Fibroblast of the aortic adventitia (primary cell): ENCODE measurements at regions not wholly inside any gene's neighbourhood (a gene's known extent, or its start where the extent isn't known, plus 50 kb on each side); places are given as distances from the start of the nearest gene placed in this dataset.
A peak's percentile ranks its signal among the peaks of the same experiment; 100 is the strongest.

Experiments
- DNase-seq: peaks from one replicate; pipeline ENCODE4 v3.0.0-alpha.2; 2010; ENCODE audit warnings: low read depth
- H3K4me3 ChIP-seq: 2 replicates; pipeline ENCODE4 v1.5.1; 2011; ENCODE audit warnings: low read depth, mild to moderate bottlenecking, control low read depth, low read length, moderate library complexity
- CTCF ChIP-seq: IDR thresholded peaks from 2 replicates; pipeline ENCODE4 v1.5.1; 2011; ENCODE audit warnings: mild to moderate bottlenecking, low read length, control low read depth, inconsistent platforms; ENCODE audit not compliant: insufficient read depth

- no peak for TF ChIP-seq CTCF
- no peak for DNase-seq
- no peak overlapping the region for H3K4me3 ChIP-seq
Measured at GRCh38 chr3:66761093-66761780, 236.9 kb upstream of the KBTBD8 start.

DNA sequence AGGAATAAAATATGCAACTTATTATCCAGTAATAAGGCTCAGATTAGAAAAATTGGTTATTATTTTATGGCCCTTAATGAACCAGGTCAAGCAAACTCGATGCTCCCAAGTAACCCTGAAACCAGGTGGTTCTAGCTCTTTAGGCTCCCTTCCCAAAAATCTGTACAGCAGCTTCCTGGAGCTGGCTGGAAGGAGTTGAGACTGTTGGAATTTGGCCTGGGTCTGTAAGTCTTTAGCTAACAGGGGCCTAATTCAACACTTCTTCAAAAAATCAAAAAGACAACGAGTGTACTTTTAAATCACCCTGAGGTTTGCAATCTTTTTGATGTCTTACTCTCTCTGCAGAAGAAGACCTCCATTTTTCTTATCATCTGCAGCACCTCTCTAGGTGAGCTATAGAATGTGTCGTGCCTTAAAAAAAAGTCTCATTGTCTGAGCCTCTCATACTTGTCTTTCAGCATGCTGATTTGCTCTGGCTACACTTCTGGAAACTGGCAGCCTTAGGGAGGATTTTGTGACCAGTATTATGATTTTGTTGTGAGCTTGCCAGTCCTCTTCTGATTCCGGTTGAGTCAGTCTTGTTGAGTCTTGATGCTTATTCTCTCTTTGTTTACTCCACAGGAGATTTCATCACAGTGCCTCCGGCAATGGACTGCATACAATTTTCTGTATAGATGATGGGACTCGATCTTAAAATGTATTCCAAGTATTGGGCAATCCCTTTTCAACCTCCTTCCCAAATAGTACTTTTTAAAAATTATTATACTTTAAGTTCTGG lies 235.0 kb upstream of the KBTBD8 start:
- no peak for TF ChIP-seq CTCF
- no peak overlapping the region for H3K4me3 ChIP-seq
- DNase-seq = peak; percentile 66

DNA sequence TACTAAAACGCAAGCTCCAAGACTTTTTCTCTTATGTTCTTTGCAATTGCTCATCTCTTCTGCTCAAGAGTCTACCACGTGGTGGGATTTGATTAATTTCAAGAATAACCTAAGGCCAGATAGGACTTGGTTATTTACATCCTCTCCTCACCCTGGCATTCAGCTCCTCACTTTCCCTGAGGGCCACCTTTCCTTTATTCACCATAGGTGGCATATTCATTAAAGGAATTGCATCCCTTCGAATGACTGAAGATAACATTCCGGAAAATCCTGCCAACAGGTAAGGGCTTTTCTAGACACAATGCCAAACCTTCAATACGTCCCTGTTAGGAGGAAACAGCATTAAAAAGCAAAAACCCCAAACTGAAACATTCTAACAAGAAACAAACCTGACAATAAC lies 220.0 kb upstream of the KBTBD8 start:
- no peak overlapping the region for H3K4me3 ChIP-seq
- DNase-seq = no peak
- TF ChIP-seq CTCF = no peak

DNA sequence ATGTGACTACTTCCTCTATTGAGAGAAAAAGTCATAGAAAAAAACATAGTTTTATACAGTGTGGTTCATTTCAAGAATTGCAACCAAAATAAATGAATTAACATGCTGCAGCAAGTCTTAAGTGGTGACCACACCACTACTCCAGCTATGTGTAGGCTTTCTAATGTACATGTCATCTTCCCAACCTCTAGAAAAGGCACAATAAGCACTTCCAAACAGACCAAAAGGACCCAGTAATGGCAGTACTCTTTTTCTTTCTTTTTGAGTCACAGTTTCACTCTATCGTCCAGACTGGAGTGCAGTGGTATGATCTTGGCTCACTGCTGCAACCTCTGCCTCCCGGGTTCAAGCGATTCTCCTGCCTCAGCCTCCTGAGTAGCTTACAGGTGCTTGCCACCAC lies 219.3 kb upstream of the KBTBD8 start:
- TF ChIP-seq CTCF = no peak
- no peak for DNase-seq
- no peak overlapping the region for H3K4me3 ChIP-seq

- no peak for TF ChIP-seq CTCF
- no peak for DNase-seq
- no peak overlapping the region for H3K4me3 ChIP-seq
Measured at GRCh38 chr3:66785191-66785909, 212.8 kb upstream of the KBTBD8 start.

- no peak for TF ChIP-seq CTCF
- DNase-seq = no peak
- H3K4me3 ChIP-seq = no peak overlapping the region
Measured at GRCh38 chr3:66789580-66790237, 208.4 kb upstream of the KBTBD8 start.
